H1 (cell line): ENCODE measurements at regions not wholly inside any gene's neighbourhood (a gene's known extent, or its start where the extent isn't known, plus 50 kb on each side); places are given as distances from the start of the nearest gene placed in this dataset.

ENCODE experiments used
- ATF2 ChIP-seq: IDR thresholded peaks from 2 replicates; pipeline ENCODE4 v1.6.1; 2012; ENCODE audit warnings: low read length, inconsistent platforms
- ATF3 ChIP-seq: IDR thresholded peaks from 2 replicates; pipeline ENCODE4 v1.6.1; 2011; ENCODE audit warnings: low read depth, mild to moderate bottlenecking, low read length; ENCODE audit not compliant: insufficient read depth
- BCL11A ChIP-seq, 2 experiments: IDR thresholded peaks; one replicate each; pipeline ENCODE4 v1.6.1; 2011; ENCODE audit warnings: low read depth in 2 of 2, low read length in 2 of 2, mild to moderate bottlenecking in 2 of 2
- CBX8 ChIP-seq: fragments of 300-800, 300-1000 bp; sonication (generic); IDR thresholded peaks from 2 replicates; pipeline ENCODE4 v1.7.1; 2016; ENCODE audit warnings: low read depth, low read length, borderline replicate concordance
- CHD7 ChIP-seq: fragments of 300-600 bp; sonication (generic); IDR thresholded peaks from 2 replicates; pipeline ENCODE4 v1.7.1; 2012; ENCODE audit warnings: low read length, moderate library complexity, mild to moderate bottlenecking, inconsistent platforms; ENCODE audit not compliant: insufficient replicate concordance
- CREB1 ChIP-seq: IDR thresholded peaks from 2 replicates; pipeline ENCODE4 v1.6.1; 2012; ENCODE audit warnings: inconsistent platforms
- EGR1 ChIP-seq: IDR thresholded peaks from 2 replicates; pipeline ENCODE4 v1.6.1; 2011; ENCODE audit warnings: low read depth, low read length, borderline replicate concordance
- FOSL1 ChIP-seq: IDR thresholded peaks from 2 replicates; pipeline ENCODE4 v1.6.1; 2011; ENCODE audit warnings: mild to moderate bottlenecking, low read depth, low read length, moderate library complexity; ENCODE audit not compliant: insufficient read depth
- SP1 ChIP-seq: IDR thresholded peaks from 2 replicates; pipeline ENCODE4 v1.6.1; 2011; ENCODE audit warnings: low read depth, low read length

- TF ChIP-seq CHD7 (no peak), CBX8 (no peak), CREB1 (no peak), FOSL1 (no peak), SP1 (no peak), BCL11A (IDR thresholded peaks at IDR 0.05; ENCODE audit: low read depth in 2 of 2, low read length in 2 of 2) (no peak), EGR1 (no peak), ATF3 (no peak), ATF2 (no peak)
Observed at GRCh38 chr4:116122124-116122523, 963.3 kb downstream of the TRAM1L1 start (continued).
